ENCODE measurements at regions not wholly inside any gene's neighbourhood (a gene's known extent, or its start where the extent isn't known, plus 50 kb on each side); places are given as distances from the start of the nearest gene placed in this dataset.

DNA sequence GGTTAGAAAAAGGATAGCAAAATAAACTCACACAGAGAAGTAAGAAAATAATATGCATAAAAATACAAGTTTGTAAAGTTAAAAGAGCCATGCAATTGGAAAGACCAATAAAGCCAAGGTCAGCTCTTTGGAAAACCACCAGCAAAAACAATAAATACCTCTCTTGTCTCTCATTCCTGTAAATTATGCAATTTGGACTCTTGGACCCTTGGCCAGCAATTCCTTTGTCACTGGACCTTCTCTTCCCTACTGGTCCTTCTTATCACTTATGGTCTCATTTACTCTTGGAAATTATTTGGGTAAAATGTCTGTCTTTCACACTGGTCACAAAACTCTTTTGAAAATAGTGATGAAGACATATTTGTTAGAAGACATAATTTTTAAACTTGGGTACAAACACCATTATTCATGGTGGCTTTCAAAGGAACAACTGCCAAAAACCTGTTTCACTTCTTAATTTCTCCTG is 379.5 kb downstream of the TMEM232 start:
- no peaks in the 10 kb centered on the region for H3K36me3 Mint-ChIP-seq
- ChIA-PET CTCF (ENCODE audit: partially characterized antibody) (no interaction called here), POLR2A (ENCODE audit: partially characterized antibody) (no interaction called here)
- no peaks in the 10 kb centered on the region for H3K9me3 Mint-ChIP-seq
- H3K4me1 Mint-ChIP-seq: no peaks in the 10 kb centered on the region
- peak overlapping the region in 1 of 7 donors; percentile 69 for H3K27ac Mint-ChIP-seq
- H3K27me3 Mint-ChIP-seq: no peaks in the 10 kb centered on the region
- H3K4me3 Mint-ChIP-seq: no peak overlapping the region
- Histone ChIP-seq H3K9me3 (ENCODE audit: control insufficient read depth in 1 of 2, low read length in 2 of 2) (no peaks in the 10 kb centered on the region), H3K4me1 (ENCODE audit: insufficient read depth, low read length) (no peaks in the 10 kb centered on the region), H3K4me3 (ENCODE audit: low read length in 2 of 2) (no peak overlapping the region), H3K27me3 (ENCODE audit: insufficient read depth, low read length) (no peaks in the 10 kb centered on the region), H3K27ac (ENCODE audit: low read depth, low read length) (no peak overlapping the region), H3K36me3 (ENCODE audit: insufficient read depth, low read length) (no peaks in the 10 kb centered on the region)
- intact Hi-C loops (cut with micrococcal nuclease): loop anchor here (10.0 kb wide), 1 partner anchor 752 kb away; no protein-coding TSS in a partner anchor
- no peak for DNase-seq

DNA sequence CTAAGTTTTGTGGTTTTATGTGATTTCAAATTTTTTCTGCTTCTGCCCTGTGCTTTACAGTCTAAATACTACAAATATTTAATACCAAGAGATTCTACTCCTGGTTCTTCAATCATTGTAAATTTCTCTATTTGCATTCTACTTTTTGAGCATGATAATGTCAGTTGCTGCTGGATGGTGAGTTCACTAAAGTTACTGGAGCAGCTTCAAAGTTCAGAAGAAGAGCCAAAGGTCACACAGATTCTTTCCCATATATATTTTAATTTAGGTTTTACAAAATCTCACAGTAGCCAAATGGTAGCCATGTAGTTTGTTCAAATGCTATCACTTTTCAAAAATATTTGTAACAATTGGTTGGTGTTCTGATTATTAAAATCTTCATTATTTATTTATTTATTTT is 378.7 kb downstream of the TMEM232 start:
- Histone ChIP-seq H3K9me3 (ENCODE audit: control insufficient read depth in 1 of 2, low read length in 2 of 2) (no peaks in the 10 kb centered on the region), H3K36me3 (ENCODE audit: insufficient read depth, low read length) (no peaks in the 10 kb centered on the region), H3K4me1 (ENCODE audit: insufficient read depth, low read length) (no peaks in the 10 kb centered on the region), H3K4me3 (ENCODE audit: low read length in 2 of 2) (no peak overlapping the region), H3K27me3 (ENCODE audit: insufficient read depth, low read length) (no peaks in the 10 kb centered on the region), H3K27ac (ENCODE audit: low read depth, low read length) (no peak overlapping the region)
- Mint-ChIP-seq H3K27ac (no peak overlapping the region), H3K9me3 (peaks cover 0 to 1% (median 0%) of the 10 kb centered on the region in 8 donors), H3K4me3 (no peak overlapping the region), H3K36me3 (no peaks in the 10 kb centered on the region), H3K4me1 (no peaks in the 10 kb centered on the region), H3K27me3 (no peaks in the 10 kb centered on the region)
- POLR2A ChIA-PET (ENCODE audit: partially characterized antibody): no interaction called here
- intact Hi-C loops (cut with micrococcal nuclease): loop anchor here (10.0 kb wide), 1 partner anchor 753 kb away; no protein-coding TSS in a partner anchor
- CTCF ChIA-PET (ENCODE audit: partially characterized antibody): no interaction called here
- DNase-seq: no peak

DNA sequence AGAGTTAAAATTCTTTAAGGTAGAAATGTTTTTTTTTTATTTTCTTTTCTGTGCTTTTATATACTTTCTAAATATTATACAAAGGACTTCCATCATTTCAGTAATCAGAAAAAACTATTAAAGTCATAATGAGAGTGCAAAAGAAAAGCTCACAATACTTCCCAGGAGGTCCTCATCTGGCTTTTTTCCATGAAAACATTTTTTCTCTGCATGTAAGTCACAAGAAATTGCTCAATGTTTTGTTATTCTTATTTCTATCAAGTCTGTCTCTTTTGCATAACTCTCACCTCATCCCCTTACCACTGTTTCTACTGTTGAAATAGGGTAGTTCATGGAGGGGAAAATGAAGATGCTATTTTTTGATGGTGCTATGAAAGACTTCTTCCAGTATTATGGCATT is 375.0 kb downstream of the TMEM232 start:
- Histone ChIP-seq H3K27me3 (ENCODE audit: insufficient read depth, low read length) (no peaks in the 10 kb centered on the region), H3K27ac (ENCODE audit: low read depth, low read length) (no peak overlapping the region), H3K36me3 (ENCODE audit: insufficient read depth, low read length) (no peaks in the 10 kb centered on the region), H3K4me3 (ENCODE audit: low read length in 2 of 2) (no peak overlapping the region), H3K4me1 (ENCODE audit: insufficient read depth, low read length) (no peaks in the 10 kb centered on the region), H3K9me3 (ENCODE audit: control insufficient read depth in 1 of 2, low read length in 2 of 2) (no peaks in the 10 kb centered on the region)
- ChIA-PET POLR2A (ENCODE audit: partially characterized antibody) (no interaction called here), CTCF (ENCODE audit: partially characterized antibody) (no interaction called here)
- H3K27ac Mint-ChIP-seq: no peak overlapping the region
- H3K27me3 Mint-ChIP-seq: no peaks in the 10 kb centered on the region
- no peak overlapping the region for H3K4me3 Mint-ChIP-seq
- peaks cover 0 to 3% (median 0%) of the 10 kb centered on the region in 8 donors for H3K9me3 Mint-ChIP-seq
- no peaks in the 10 kb centered on the region for H3K4me1 Mint-ChIP-seq
- no peak for DNase-seq
- H3K36me3 Mint-ChIP-seq: no peaks in the 10 kb centered on the region
- intact Hi-C loops (cut with micrococcal nuclease): no loop called here

DNA sequence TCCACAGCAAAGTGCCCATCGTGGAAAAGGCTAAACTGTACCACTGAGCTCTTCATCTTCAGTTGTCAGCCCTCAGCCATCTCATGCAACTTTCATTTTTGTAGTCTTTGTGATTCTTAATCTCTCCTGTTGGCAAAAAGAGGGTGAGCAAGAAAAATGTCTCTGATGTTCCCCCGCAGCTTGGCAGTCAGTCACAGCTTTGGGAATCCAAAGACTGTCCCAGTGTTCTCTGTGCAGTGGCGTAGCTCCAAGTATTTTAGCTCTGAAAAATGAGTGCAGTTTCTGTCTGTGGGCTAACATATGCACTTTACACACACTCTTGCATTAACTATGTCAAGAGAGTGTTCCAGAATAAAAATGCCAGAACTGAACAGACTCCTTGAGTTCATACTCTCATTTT is 372.2 kb downstream of the TMEM232 start:
- H3K27ac Mint-ChIP-seq: no peak overlapping the region
- CTCF ChIA-PET (ENCODE audit: partially characterized antibody): no interaction called here
- DNase-seq: no peak

DNA sequence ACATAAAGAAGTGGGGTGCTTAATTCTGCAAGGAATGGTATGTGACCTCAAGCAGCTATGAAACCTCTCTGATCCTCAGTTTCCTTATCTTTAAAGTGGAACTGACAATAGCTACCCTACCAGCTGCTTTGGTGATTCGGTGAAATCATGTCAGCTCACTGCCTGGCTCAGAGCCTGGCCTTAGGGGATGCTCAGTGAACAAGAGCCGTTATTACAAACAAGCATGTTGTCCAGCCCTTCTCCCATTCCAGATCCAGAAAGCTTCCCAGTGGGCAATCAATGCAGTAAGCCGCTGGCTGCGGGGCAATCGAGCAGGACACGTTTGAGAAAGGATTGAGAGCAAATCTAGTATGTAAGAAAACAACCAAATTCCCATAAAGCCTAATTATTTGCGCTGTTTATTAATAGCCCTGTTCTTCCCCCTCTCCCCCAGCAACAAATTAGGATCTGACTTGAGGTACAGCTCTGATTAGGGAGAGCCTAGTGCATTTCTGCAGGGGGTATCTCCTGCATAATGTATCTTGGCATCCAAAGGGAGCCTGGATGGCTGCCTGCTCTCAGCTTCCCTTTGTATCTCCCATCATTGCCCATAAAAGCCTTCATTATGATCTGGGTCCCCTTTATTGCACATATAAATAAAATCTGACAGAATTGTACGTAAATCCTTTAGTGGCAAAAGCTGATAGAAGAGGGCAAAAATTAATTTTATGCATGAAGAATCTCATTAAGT is 371.4 kb downstream of the TMEM232 start:
- Mint-ChIP-seq H3K4me3 (no peak overlapping the region), H3K36me3 (no peaks in the 10 kb centered on the region), H3K27me3 (no peaks in the 10 kb centered on the region), H3K9me3 (peaks cover 0 to 4% (median 0%) of the 10 kb centered on the region in 8 donors), H3K4me1 (no peaks in the 10 kb centered on the region), H3K27ac (no peak overlapping the region)
- Histone ChIP-seq H3K9me3 (ENCODE audit: control insufficient read depth in 1 of 2, low read length in 2 of 2) (no peaks in the 10 kb centered on the region), H3K27ac (ENCODE audit: low read depth, low read length) (no peak overlapping the region), H3K36me3 (ENCODE audit: insufficient read depth, low read length) (no peaks in the 10 kb centered on the region), H3K4me1 (ENCODE audit: insufficient read depth, low read length) (no peaks in the 10 kb centered on the region), H3K27me3 (ENCODE audit: insufficient read depth, low read length) (no peaks in the 10 kb centered on the region), H3K4me3 (ENCODE audit: low read length in 2 of 2) (no peak overlapping the region)
- CTCF ChIA-PET (ENCODE audit: partially characterized antibody): no interaction called here
- DNase-seq: no peak
- POLR2A ChIA-PET (ENCODE audit: partially characterized antibody): no interaction called here
- intact Hi-C loops (cut with micrococcal nuclease): no loop called here

More for the DNA sequence above, 372.2 kb downstream of the TMEM232 start:
- Mint-ChIP-seq H3K9me3 (peaks cover 0 to 4% (median 0%) of the 10 kb centered on the region in 8 donors), H3K4me1 (no peaks in the 10 kb centered on the region), H3K36me3 (no peaks in the 10 kb centered on the region), H3K27me3 (no peaks in the 10 kb centered on the region), H3K4me3 (no peak overlapping the region)
- Histone ChIP-seq H3K4me3 (ENCODE audit: low read length in 2 of 2) (no peak overlapping the region), H3K27ac (ENCODE audit: low read depth, low read length) (no peak overlapping the region), H3K27me3 (ENCODE audit: insufficient read depth, low read length) (no peaks in the 10 kb centered on the region), H3K4me1 (ENCODE audit: insufficient read depth, low read length) (no peaks in the 10 kb centered on the region), H3K36me3 (ENCODE audit: insufficient read depth, low read length) (no peaks in the 10 kb centered on the region), H3K9me3 (ENCODE audit: control insufficient read depth in 1 of 2, low read length in 2 of 2) (no peaks in the 10 kb centered on the region)
- POLR2A ChIA-PET (ENCODE audit: partially characterized antibody): no interaction called here
- intact Hi-C loops (cut with micrococcal nuclease): no loop called here

DNA sequence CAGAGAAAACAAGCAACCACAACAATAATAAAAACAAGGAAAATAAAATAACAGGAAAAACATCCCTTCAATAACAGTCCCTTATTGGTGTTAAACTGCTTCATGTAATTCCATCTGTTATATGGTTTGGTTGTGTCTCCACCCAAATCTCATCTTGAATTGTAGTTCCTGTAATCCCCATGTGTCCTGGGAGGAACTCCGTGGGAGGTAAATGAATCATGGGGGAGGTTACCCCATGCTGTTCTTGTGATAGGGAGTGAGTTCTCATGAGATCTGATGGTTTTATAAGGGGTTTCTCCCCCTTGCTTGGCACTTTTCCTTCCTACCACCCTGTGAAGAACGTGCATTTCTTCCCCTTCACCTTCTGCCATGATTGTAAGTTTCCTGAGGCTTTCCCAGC is 369.8 kb downstream of the TMEM232 start:
- ChIA-PET POLR2A (ENCODE audit: partially characterized antibody) (no interaction called here), CTCF (ENCODE audit: partially characterized antibody) (no interaction called here)
- Mint-ChIP-seq H3K27me3 (no peaks in the 10 kb centered on the region), H3K9me3 (peaks cover 0 to 4% (median 0%) of the 10 kb centered on the region in 8 donors), H3K27ac (no peak overlapping the region), H3K4me1 (no peaks in the 10 kb centered on the region), H3K4me3 (no peak overlapping the region), H3K36me3 (no peaks in the 10 kb centered on the region)
- intact Hi-C loops (cut with micrococcal nuclease): no loop called here
- Histone ChIP-seq H3K4me3 (ENCODE audit: low read length in 2 of 2) (no peak overlapping the region), H3K9me3 (ENCODE audit: control insufficient read depth in 1 of 2, low read length in 2 of 2) (no peaks in the 10 kb centered on the region), H3K27ac (ENCODE audit: low read depth, low read length) (no peak overlapping the region), H3K4me1 (ENCODE audit: insufficient read depth, low read length) (no peaks in the 10 kb centered on the region), H3K27me3 (ENCODE audit: insufficient read depth, low read length) (no peaks in the 10 kb centered on the region), H3K36me3 (ENCODE audit: insufficient read depth, low read length) (no peaks in the 10 kb centered on the region)
- no peak for DNase-seq

DNA sequence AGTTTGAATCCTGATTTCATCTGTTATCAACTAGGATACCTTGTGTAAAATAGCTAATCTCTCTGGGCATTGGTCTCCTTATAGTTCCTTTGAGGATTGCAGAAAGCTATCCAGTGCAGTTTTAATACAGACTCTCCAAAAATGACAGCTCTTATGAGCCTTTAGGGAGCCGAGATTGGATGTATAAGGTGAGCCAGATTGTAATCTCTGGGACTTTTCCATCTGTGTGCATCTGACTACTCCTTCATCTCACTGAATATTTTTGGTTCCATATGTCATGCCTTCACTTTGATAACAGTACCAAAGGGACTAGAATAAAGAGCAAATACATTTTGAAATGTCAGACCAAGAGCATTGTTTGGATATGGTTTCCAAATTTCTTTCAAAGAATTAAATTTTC is 367.2 kb downstream of the TMEM232 start:
- no peaks in the 10 kb centered on the region for H3K27me3 Mint-ChIP-seq
- ChIA-PET CTCF (ENCODE audit: partially characterized antibody) (no interaction called here), POLR2A (ENCODE audit: partially characterized antibody) (no interaction called here)
- H3K27ac ChIP-seq (ENCODE audit: low read depth, low read length): no peak overlapping the region
- H3K4me3 ChIP-seq (ENCODE audit: low read length in 2 of 2): no peak overlapping the region
- H3K36me3 ChIP-seq (ENCODE audit: insufficient read depth, low read length): no peaks in the 10 kb centered on the region
- H3K27me3 ChIP-seq (ENCODE audit: insufficient read depth, low read length): no peaks in the 10 kb centered on the region
- no peaks in the 10 kb centered on the region for H3K4me1 ChIP-seq (ENCODE audit: insufficient read depth, low read length)
- H3K9me3 ChIP-seq (ENCODE audit: control insufficient read depth in 1 of 2, low read length in 2 of 2): no peaks in the 10 kb centered on the region
- H3K9me3 Mint-ChIP-seq: peaks cover 0 to 4% (median 0%) of the 10 kb centered on the region in 8 donors
- H3K4me1 Mint-ChIP-seq: no peaks in the 10 kb centered on the region
- no peak overlapping the region for H3K4me3 Mint-ChIP-seq
- intact Hi-C loops (cut with micrococcal nuclease): no loop called here
- no peaks in the 10 kb centered on the region for H3K36me3 Mint-ChIP-seq
- no peak for DNase-seq
- H3K27ac Mint-ChIP-seq: no peak overlapping the region
